Parathyroid adenoma (tissue), 2 donors: ENCODE measurements at regions not wholly inside any gene's neighbourhood (a gene's known extent, or its start where the extent isn't known, plus 50 kb on each side); places are given as distances from the start of the nearest gene placed in this dataset.

Experiments used
- H2AFZ ChIP-seq: fragments of 300-600 bp; sonication (generic); one replicate; pipeline ENCODE4 v1.7.0; 2017; ENCODE audit warnings: antibody characterized with exemption, mild to moderate bottlenecking
- H3K27ac ChIP-seq: fragments of 300-600 bp; sonication (generic); one replicate; pipeline ENCODE4 v1.7.0; 2017
- H3K27me3 ChIP-seq: fragments of 300-600 bp; sonication (generic); one replicate; pipeline ENCODE4 v1.7.0; 2017; ENCODE audit warnings: low read length; ENCODE audit not compliant: control insufficient read depth, insufficient read depth
- H3K36me3 ChIP-seq: fragments of 300-600 bp; sonication (generic); one replicate; pipeline ENCODE4 v1.7.0; 2017; ENCODE audit warnings: low read length; ENCODE audit not compliant: control insufficient read depth, insufficient read depth
- H3K4me1 ChIP-seq: fragments of 300-600 bp; sonication (generic); one replicate; pipeline ENCODE4 v1.7.0; 2017; ENCODE audit warnings: control low read depth
- H3K4me2 ChIP-seq: fragments of 300-600 bp; sonication (generic); one replicate; pipeline ENCODE4 v1.7.0; 2017; ENCODE audit warnings: low read length
- H3K4me3 ChIP-seq: fragments of 300-600 bp; sonication (generic); one replicate; pipeline ENCODE4 v1.7.0; 2017; ENCODE audit warnings: low read depth, low read length
- H3K79me2 ChIP-seq: fragments of 300-600 bp; sonication (generic); one replicate; pipeline ENCODE4 v1.7.0; 2017; ENCODE audit warnings: control low read depth
- H3K9ac ChIP-seq: fragments of 300-600 bp; sonication (generic); one replicate; pipeline ENCODE4 v1.7.0; 2017; ENCODE audit warnings: mild to moderate bottlenecking
- H3K9me3 ChIP-seq: fragments of 300-600 bp; sonication (generic); one replicate; pipeline ENCODE4 v1.7.0; 2017; ENCODE audit warnings: low read length; ENCODE audit not compliant: control insufficient read depth
- CTCF ChIP-seq: fragments of 300-600 bp; sonication (generic); IDR thresholded peaks from one replicate; pipeline ENCODE4 v1.7.0; 2017; ENCODE audit warnings: antibody characterized with exemption, mild to moderate bottlenecking
- donor health status: primary hyperparathyroidism.

GRCh38 chr2:11938196-11938595 is 191.8 kb downstream of the LPIN1 start:
- no peaks in the 10 kb centered on the region for H3K27me3 ChIP-seq
- H3K4me2 ChIP-seq = no peak overlapping the region
- TF ChIP-seq CTCF = no peak
- no peak overlapping the region for H3K4me3 ChIP-seq
- no peak overlapping the region for H3K9ac ChIP-seq
- no peaks in the 10 kb centered on the region for H3K79me2 ChIP-seq
- H3K4me1 ChIP-seq = no peaks in the 10 kb centered on the region
- H3K27ac ChIP-seq = no peak overlapping the region
- no peak overlapping the region for H2AFZ ChIP-seq
- no peaks in the 10 kb centered on the region for H3K36me3 ChIP-seq
- H3K9me3 ChIP-seq = no peaks in the 10 kb centered on the region

GRCh38 chr2:11939523-11939922 is 193.1 kb downstream of the LPIN1 start:
- no peak for TF ChIP-seq CTCF
- no peaks in the 10 kb centered on the region for H3K36me3 ChIP-seq
- no peak overlapping the region for H3K9ac ChIP-seq
- no peaks in the 10 kb centered on the region for H3K79me2 ChIP-seq
- no peaks in the 10 kb centered on the region for H3K27me3 ChIP-seq
- no peak overlapping the region for H3K27ac ChIP-seq
- H3K4me1 ChIP-seq = no peaks in the 10 kb centered on the region
- no peak overlapping the region for H3K4me3 ChIP-seq
- no peak overlapping the region for H2AFZ ChIP-seq
- H3K9me3 ChIP-seq = no peaks in the 10 kb centered on the region
- no peak overlapping the region for H3K4me2 ChIP-seq

GRCh38 chr2:11940121-11940743 is 193.8 kb downstream of the LPIN1 start:
- TF ChIP-seq CTCF = no peak
- Histone ChIP-seq H3K36me3 (no peaks in the 10 kb centered on the region), H3K27ac (no peak overlapping the region), H3K27me3 (no peaks in the 10 kb centered on the region), H3K9me3 (no peaks in the 10 kb centered on the region), H3K4me1 (no peaks in the 10 kb centered on the region), H3K79me2 (no peaks in the 10 kb centered on the region), H3K9ac (no peak overlapping the region), H2AFZ (no peak overlapping the region), H3K4me2 (no peak overlapping the region), H3K4me3 (no peak overlapping the region)

- no peak for TF ChIP-seq CTCF
- Histone ChIP-seq H3K36me3 (no peaks in the 10 kb centered on the region), H3K4me1 (no peaks in the 10 kb centered on the region), H3K27ac (no peak overlapping the region), H3K4me2 (no peak overlapping the region), H3K9ac (no peak overlapping the region), H3K9me3 (no peaks in the 10 kb centered on the region), H3K27me3 (no peaks in the 10 kb centered on the region), H3K4me3 (no peak overlapping the region), H3K79me2 (no peaks in the 10 kb centered on the region), H2AFZ (no peak overlapping the region)
Measured at GRCh38 chr2:11940799-11941198, 194.4 kb downstream of the LPIN1 start.
